HG03045 (cell line): ENCODE measurements at regions not wholly inside any gene's neighbourhood (a gene's known extent, or its start where the extent isn't known, plus 50 kb on each side); places are given as distances from the start of the nearest gene placed in this dataset.
"Not testable (repeated sequence)": the region's sequence is repeated elsewhere in the genome, so short reads cannot be mapped to it uniquely, and the experiment has no call there.

Experiments
- ATAC-seq: cut with Tn5 transposase; IDR thresholded peaks from one replicate; pipeline ENCODE4 v1.9.1; 2021; ENCODE audit warnings: mild to moderate bottlenecking, moderate library complexity; ENCODE audit not compliant: unreplicated experiment

GRCh38 chr13:83825676-83826075 lies 56.6 kb downstream of the SLITRK1 start:
- ATAC-seq, result no peak

GRCh38 chr13:83824560-83824959 lies 57.7 kb downstream of the SLITRK1 start:
- no peak for ATAC-seq

GRCh38 chr13:83824120-83824519 lies 58.2 kb downstream of the SLITRK1 start:
- ATAC-seq, result no peak

GRCh38 chr13:83819611-83820010 lies 62.7 kb downstream of the SLITRK1 start:
- ATAC-seq, result no peak

GRCh38 chr13:83819156-83819555 lies 63.1 kb downstream of the SLITRK1 start:
- no peak for ATAC-seq

- no peak for ATAC-seq
These were observed 66.2 kb downstream of the SLITRK1 start for GRCh38 chr13:83816081-83816480.

- no peak for ATAC-seq
These were observed 66.7 kb downstream of the SLITRK1 start for GRCh38 chr13:83815598-83815997.

GRCh38 chr13:83810136-83810535 lies 72.1 kb downstream of the SLITRK1 start:
- no peak for ATAC-seq

GRCh38 chr13:83804356-83804962 lies 77.8 kb downstream of the SLITRK1 start:
- ATAC-seq, result no peak

- ATAC-seq, result no peak
These were observed 83.5 kb downstream of the SLITRK1 start for GRCh38 chr13:83798731-83799130.

GRCh38 chr13:83796364-83796763 lies 85.9 kb downstream of the SLITRK1 start:
- ATAC-seq, result no peak

GRCh38 chr13:83794583-83794982 lies 87.7 kb downstream of the SLITRK1 start:
- no peak for ATAC-seq

- ATAC-seq, result no peak
These were observed 102.0 kb downstream of the SLITRK1 start for GRCh38 chr13:83780227-83780626.

- no peak for ATAC-seq
These were observed 108.3 kb downstream of the SLITRK1 start for GRCh38 chr13:83773961-83774360.

- no peak for ATAC-seq
These were observed 116.5 kb downstream of the SLITRK1 start for GRCh38 chr13:83765796-83766195.

GRCh38 chr13:83761631-83762030 lies 120.6 kb downstream of the SLITRK1 start:
- no peak for ATAC-seq

- ATAC-seq, result not testable (repeated sequence)
These were observed 127.1 kb downstream of the SLITRK1 start for GRCh38 chr13:83755210-83755609.

GRCh38 chr13:83753912-83754624 lies 128.2 kb downstream of the SLITRK1 start:
- ATAC-seq, result no peak

- ATAC-seq, result no peak
These were observed 130.1 kb downstream of the SLITRK1 start for GRCh38 chr13:83752141-83752540.

GRCh38 chr13:83740622-83741021 lies 141.7 kb downstream of the SLITRK1 start:
- ATAC-seq, result no peak

GRCh38 chr13:83738407-83738806 lies 143.9 kb downstream of the SLITRK1 start:
- no peak for ATAC-seq

GRCh38 chr13:83733293-83733692 lies 149.0 kb downstream of the SLITRK1 start:
- ATAC-seq, result no peak

GRCh38 chr13:83732755-83733154 lies 149.5 kb downstream of the SLITRK1 start:
- ATAC-seq, result no peak
